Mesothelial cell of epicardium (in vitro differentiated cells): ENCODE measurements at regions not wholly inside any gene's neighbourhood (a gene's known extent, or its start where the extent isn't known, plus 50 kb on each side); places are given as distances from the start of the nearest gene placed in this dataset.

Source experiments
- DNase-seq, 2 experiments: peaks; one replicate each; pipeline ENCODE4 v3.0.0; 2021; ENCODE audit warnings: low spot score in 2 of 2; ENCODE audit not compliant: unreplicated experiment in 2 of 2
- H3K27ac Mint-ChIP-seq: 2 replicates; pipeline ENCODE4 v1.8.0; 2021; ENCODE audit warnings: mixed read lengths
- H3K27me3 Mint-ChIP-seq: 2 replicates; pipeline ENCODE4 v1.8.0; 2021; ENCODE audit warnings: low read depth, mixed read lengths
- H3K36me3 Mint-ChIP-seq: 2 replicates; pipeline ENCODE4 v1.8.0; 2021; ENCODE audit warnings: mixed read lengths
- H3K4me1 Mint-ChIP-seq: 2 replicates; pipeline ENCODE4 v1.8.0; 2021; ENCODE audit warnings: mixed read lengths
- H3K4me3 Mint-ChIP-seq: 2 replicates; pipeline ENCODE4 v1.8.0; 2021; ENCODE audit warnings: mild to moderate bottlenecking, moderate library complexity, mixed read lengths
- H3K9me3 Mint-ChIP-seq: 2 replicates; pipeline ENCODE4 v1.8.0; 2021; ENCODE audit warnings: mixed read lengths
- CTCF ChIP-seq: fragments of 200-600 bp; sonication (generic); IDR thresholded peaks from one replicate; pipeline ENCODE4 v1.5.0; 2021; ENCODE audit warnings: antibody characterized with exemption; ENCODE audit not compliant: unreplicated experiment

GRCh38 chr5:155921621-155922020, 405.3 kb upstream of the SGCD start:
- H3K36me3 Mint-ChIP-seq, result no peaks in the 10 kb centered on the region
- H3K4me1 Mint-ChIP-seq, result no peaks in the 10 kb centered on the region
- H3K27me3 Mint-ChIP-seq, result peaks cover 43% of the 10 kb centered on the region
- DNase-seq, result no peak
- no peak for TF ChIP-seq CTCF
- H3K4me3 Mint-ChIP-seq, result no peak overlapping the region
- H3K9me3 Mint-ChIP-seq, result no peaks in the 10 kb centered on the region
- H3K27ac Mint-ChIP-seq, result no peak overlapping the region

- H3K27me3 Mint-ChIP-seq, result peaks cover 49% of the 10 kb centered on the region
- no peak overlapping the region for H3K4me3 Mint-ChIP-seq
- no peak overlapping the region for H3K27ac Mint-ChIP-seq
- H3K4me1 Mint-ChIP-seq, result no peaks in the 10 kb centered on the region
- H3K9me3 Mint-ChIP-seq, result no peaks in the 10 kb centered on the region
- no peaks in the 10 kb centered on the region for H3K36me3 Mint-ChIP-seq
- no peak for DNase-seq
- TF ChIP-seq CTCF, result no peak
These were observed 403.2 kb upstream of the SGCD start for GRCh38 chr5:155923784-155924183.

GRCh38 chr5:155926031-155926430, 400.9 kb upstream of the SGCD start:
- no peak for DNase-seq

GRCh38 chr5:155926766-155927165, 400.2 kb upstream of the SGCD start:
- no peaks in the 10 kb centered on the region for H3K36me3 Mint-ChIP-seq
- no peak overlapping the region for H3K27ac Mint-ChIP-seq
- H3K9me3 Mint-ChIP-seq, result no peaks in the 10 kb centered on the region
- peaks cover 51% of the 10 kb centered on the region for H3K27me3 Mint-ChIP-seq
- DNase-seq, result no peak
- no peak for TF ChIP-seq CTCF
- H3K4me3 Mint-ChIP-seq, result no peak overlapping the region
- H3K4me1 Mint-ChIP-seq, result peaks cover 2% of the 10 kb centered on the region

More at GRCh38 chr5:155926031-155926430, 400.9 kb upstream of the SGCD start:
- Mint-ChIP-seq H3K9me3 (no peaks in the 10 kb centered on the region), H3K4me1 (peaks cover 2% of the 10 kb centered on the region), H3K36me3 (no peaks in the 10 kb centered on the region), H3K4me3 (no peak overlapping the region), H3K27me3 (peaks cover 52% of the 10 kb centered on the region), H3K27ac (no peak overlapping the region)
- no peak for TF ChIP-seq CTCF

GRCh38 chr5:155929112-155929511, 397.9 kb upstream of the SGCD start:
- Mint-ChIP-seq H3K4me3 (no peak overlapping the region), H3K36me3 (no peaks in the 10 kb centered on the region), H3K27me3 (peaks cover 42% of the 10 kb centered on the region), H3K4me1 (peaks cover 2% of the 10 kb centered on the region), H3K9me3 (no peaks in the 10 kb centered on the region), H3K27ac (no peak overlapping the region)
- no peak for TF ChIP-seq CTCF
- no peak for DNase-seq

- TF ChIP-seq CTCF, result no peak
- Mint-ChIP-seq H3K36me3 (no peaks in the 10 kb centered on the region), H3K27ac (no peak overlapping the region), H3K9me3 (no peaks in the 10 kb centered on the region), H3K27me3 (peaks cover 35% of the 10 kb centered on the region), H3K4me3 (no peak overlapping the region), H3K4me1 (no peaks in the 10 kb centered on the region)
- no peak for DNase-seq
These were observed 392.0 kb upstream of the SGCD start for GRCh38 chr5:155934964-155935363.
